C1 segment of cervical spinal cord (tissue), 14 donors: ENCODE measurements at regions not wholly inside any gene's neighbourhood (a gene's known extent, or its start where the extent isn't known, plus 50 kb on each side); places are given as distances from the start of the nearest gene placed in this dataset.
"Not testable (repeated sequence)": the region's sequence is repeated elsewhere in the genome, so short reads cannot be mapped to it uniquely, and the experiment has no call there.

Source experiments
- DNase-seq, 14 donors: peaks; one replicate each; lab custom pipeline; 2025; lab: John Stamatoyannopoulos, UW

GRCh38 chr1:80363689-80364475 is 1357.4 kb upstream of the ADGRL4 start:
- no peak for DNase-seq

GRCh38 chr1:80359666-80360065 is 1353.1 kb upstream of the ADGRL4 start:
- no peak for DNase-seq

DNA sequence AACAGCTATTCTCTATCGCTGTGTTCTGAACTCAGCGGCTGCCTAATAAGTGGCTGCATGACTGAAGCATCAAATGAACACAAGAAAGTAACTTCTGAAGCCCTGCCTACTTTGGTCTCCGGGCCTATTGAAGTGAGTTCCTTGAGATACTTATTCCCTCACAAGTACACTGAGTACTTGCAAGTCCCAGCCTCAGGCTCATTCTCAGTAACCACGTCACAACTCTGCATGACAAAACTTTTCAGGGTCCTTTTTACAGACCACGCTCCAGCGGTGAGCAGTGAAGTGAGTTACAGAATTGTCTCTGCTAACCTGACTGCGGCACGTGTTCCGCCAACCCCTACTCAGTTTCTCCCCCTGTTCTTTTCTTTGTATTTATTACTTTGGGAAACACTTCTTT is 1342.7 kb upstream of the ADGRL4 start:
- DNase-seq: no peak

- DNase-seq: no peak
Observed at GRCh38 chr1:80341021-80341420, 1334.5 kb upstream of the ADGRL4 start.

DNA sequence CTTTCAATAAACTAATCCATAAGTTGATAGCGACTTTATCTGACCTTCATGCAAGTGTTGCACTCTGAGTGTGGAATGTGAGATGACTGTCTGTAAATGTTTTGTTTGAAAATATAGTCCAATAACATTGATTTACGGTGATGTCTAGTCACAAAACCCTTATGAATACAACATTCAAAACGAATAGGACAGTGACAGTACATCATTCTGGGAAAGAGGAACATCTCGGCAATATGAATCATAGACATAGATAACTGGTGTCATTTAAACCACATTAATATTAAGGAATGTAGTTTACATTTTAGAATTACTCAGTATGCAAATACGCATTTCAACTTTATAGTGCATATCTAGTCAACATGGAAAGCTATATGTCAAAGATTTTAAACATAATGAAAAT is 1311.6 kb upstream of the ADGRL4 start:
- no peak for DNase-seq

DNA sequence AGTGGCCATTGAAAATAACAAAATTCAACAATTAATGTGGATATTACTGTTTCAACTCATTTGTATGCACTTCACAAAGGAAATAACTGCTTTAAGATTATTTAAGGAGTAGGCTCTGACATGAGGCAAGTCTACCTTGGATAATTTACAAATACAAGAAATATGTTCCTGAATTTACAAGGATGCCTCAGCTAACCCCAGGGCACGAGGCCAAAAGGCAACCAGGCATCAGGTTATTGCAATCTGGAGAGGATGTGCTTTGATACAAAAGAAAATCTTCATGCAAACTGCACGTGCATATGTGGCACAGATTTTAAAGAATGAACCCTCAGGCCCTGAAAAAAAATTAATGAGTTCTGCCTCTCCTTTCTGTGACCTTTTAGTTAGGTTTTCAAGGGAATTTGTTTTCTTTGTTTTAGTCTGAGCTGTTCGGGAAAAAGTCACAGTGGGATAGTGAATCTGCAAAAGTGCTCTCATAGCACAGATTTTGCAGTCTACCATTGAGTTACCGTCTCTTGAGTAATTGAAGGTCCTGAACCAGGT is 1304.2 kb upstream of the ADGRL4 start:
- DNase-seq: no peak

DNA sequence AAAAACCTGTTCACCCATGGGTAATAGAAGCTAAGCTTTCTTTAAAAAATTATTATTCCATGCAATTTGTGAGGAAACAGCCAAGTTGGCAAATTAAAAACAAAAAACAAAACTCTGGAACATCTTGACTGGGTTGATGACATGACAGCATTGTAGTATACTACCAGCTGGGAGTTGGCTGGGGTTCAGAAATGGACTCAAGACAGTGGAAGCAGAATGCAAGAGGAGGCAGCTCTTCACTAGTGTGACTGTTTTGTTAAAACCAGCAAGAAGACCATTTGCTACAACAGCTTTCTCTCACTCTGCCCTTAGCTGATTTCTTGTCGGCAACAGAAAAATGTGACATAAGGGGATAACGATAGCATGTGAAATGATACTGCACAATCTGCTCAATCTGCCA is 1298.9 kb upstream of the ADGRL4 start:
- no peak for DNase-seq

DNA sequence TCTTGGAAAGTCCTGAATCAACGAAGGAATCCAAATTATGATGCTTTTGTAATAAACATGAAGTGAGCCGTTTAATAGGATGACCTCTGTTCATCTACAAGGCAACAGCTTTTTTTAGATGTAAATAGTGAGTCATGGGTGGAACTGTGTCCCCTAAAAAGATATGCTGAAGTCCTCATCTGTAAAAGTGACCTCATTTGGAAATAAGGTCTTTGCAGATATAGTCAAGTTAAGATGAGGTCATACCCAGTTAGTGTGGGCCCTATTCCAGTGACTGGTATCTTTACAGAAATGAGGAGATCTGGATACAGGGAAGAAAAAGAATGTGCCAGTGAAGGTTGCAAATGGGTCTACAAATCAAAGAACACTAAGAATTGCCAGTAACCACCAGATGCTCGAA is 1287.3 kb upstream of the ADGRL4 start:
- no peak for DNase-seq

GRCh38 chr1:80288750-80289149 is 1282.2 kb upstream of the ADGRL4 start:
- DNase-seq: not testable (repeated sequence)

DNA sequence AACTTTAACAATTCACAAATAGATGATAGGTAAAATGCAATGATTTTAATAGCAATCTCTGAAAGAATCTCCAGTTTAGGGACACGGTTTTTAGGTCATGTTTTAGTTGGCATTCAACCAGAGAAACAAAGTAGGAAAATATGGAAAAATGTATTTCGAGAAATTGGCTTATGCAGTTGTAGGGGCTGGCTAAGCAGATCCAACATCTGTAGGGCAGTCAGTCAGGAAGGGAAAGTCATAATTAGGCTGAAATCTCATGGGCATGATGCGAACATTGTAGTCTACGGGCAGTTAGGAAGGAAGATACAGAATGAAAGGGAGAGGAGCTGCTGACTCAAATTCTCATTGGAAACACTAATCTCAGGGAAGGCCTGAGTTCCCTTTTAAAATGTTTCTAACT is 1276.0 kb upstream of the ADGRL4 start:
- DNase-seq: no peak

- no peak for DNase-seq
Observed at GRCh38 chr1:80278936-80279335, 1272.4 kb upstream of the ADGRL4 start.

GRCh38 chr1:80274256-80274655 is 1267.7 kb upstream of the ADGRL4 start:
- DNase-seq: no peak

- DNase-seq: no peak
Observed at GRCh38 chr1:80272495-80272894, 1266.0 kb upstream of the ADGRL4 start.

DNA sequence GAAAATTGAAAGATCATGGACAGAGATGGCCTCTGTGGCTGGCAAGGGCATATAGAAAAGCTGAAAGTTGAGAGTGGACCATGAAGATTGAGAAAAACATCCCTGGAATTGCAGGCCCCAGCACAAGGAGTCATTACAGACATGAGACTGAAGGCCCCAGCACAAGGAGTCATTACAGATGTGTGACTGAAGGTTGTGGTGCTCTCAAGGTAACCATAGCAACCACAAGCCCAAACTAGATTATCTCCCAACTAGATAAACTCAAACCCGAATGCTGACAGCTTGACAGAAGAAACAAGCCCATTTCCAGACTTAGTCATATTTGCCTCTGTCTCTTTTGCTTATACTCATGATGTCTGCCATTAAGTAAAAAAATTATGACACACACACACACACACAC is 1252.1 kb upstream of the ADGRL4 start:
- no peak for DNase-seq

- no peak for DNase-seq
Observed at GRCh38 chr1:80251591-80251990, 1245.1 kb upstream of the ADGRL4 start.

DNA sequence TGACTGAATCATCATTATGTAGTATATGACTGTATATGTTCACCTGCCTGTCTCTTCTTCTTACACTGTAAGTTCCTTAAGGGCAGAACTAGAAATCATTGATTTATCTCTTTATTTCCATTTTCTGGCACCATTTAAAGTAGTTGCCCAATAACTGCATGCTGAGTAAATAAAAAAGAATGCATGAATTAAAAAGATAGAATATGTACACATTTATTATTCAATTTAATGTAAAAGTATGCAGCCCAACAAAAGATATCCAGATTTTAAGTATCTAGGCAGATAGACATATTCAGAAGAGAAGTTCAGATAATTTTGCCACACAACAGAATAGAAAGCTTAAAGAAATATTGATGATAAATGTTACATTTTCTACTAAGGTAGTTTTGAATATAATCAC is 1244.6 kb upstream of the ADGRL4 start:
- DNase-seq: no peak

GRCh38 chr1:80250573-80251168 is 1244.1 kb upstream of the ADGRL4 start:
- no peak for DNase-seq

DNA sequence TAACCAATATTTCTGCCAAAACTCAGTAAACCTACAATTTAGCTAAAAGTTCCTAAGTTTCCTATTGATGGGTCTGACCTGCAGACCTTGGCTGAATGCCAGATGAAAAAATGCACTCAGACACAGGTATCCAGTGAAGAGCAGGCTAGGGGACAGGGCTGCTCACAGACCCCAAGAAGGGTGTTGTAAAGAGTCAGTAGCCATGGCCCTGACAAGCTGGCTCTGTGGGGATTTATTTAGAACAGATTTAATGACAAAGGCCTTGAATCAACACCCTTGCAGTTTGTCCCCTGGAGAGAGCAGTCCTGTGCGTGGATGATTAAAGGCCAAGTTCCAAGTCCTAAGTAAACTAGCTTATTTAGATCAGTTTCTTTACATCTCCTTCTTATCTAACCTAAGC is 1243.2 kb upstream of the ADGRL4 start:
- no peak for DNase-seq

DNA sequence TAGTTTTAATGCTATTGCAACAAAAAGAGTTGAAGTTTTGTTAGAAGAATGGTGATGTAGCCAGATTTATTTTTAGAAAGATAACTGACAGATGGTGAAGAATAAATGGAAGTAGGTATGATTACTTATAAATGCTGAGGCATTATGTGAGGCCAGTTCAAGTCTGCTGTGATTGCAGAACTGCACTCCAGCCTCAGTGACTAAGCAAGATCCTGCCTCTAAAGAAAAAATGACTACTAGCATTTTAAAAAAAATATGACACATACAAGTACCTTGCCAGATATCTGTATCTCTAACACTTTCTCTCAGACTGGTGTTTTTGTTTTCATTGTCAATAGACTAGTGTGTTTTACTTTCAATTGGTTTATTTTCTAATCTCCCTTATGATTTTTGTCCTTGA is 1242.4 kb upstream of the ADGRL4 start:
- DNase-seq: no peak

DNA sequence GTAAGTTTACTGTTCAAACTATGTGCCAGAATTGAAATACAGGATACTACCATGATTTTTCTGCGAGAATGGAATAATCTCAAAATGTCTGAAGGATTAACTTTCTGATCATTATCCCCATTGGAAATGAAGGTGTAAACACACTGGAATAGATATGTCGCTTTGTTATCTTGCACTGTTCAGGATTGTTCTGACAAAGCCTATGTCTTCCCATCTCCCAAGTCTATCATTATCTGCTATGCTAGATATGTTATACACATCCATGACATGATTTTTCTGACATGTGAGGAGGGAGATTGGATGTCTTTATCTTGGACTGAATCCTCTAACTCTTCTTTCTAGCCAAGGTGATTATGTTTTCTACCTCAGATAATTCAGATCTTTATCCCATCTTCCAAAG is 1239.3 kb upstream of the ADGRL4 start:
- no peak for DNase-seq

DNA sequence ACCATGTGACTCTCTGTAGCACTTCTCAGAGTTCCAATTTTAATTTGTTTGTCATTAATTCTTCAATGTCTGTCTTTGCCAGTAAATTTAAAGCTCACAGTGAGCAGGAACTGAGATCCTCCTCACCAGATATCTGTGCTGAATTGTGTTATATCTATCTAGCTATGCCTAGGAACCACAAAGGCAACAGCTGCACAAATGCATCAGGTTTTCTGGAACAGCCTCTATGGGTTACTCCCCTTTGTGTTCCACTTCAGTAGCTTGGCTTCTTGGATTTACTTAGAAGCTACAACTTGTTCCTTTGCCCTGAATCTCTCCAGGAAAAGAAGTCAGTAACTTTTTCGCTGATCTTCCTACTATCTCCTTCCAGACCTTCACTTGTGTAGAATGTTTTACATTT is 1237.8 kb upstream of the ADGRL4 start:
- DNase-seq: no peak

- no peak for DNase-seq
Observed at GRCh38 chr1:80241566-80241965, 1235.0 kb upstream of the ADGRL4 start.

- DNase-seq: no peak
Observed at GRCh38 chr1:80225510-80225909, 1219.0 kb upstream of the ADGRL4 start.
